CD4-positive, alpha-beta memory T cell (primary cell): ENCODE measurements at regions not wholly inside any gene's neighbourhood (a gene's known extent, or its start where the extent isn't known, plus 50 kb on each side); places are given as distances from the start of the nearest gene placed in this dataset.

Source experiments
- CTCF ChIA-PET: fragments of 350-600 bp; sonication (Branson Sonifier 250); formaldehyde crosslinking; loops from one replicate; lab custom pipeline; 2021; ENCODE audit warnings: inconsistent platforms; ENCODE audit not compliant: partially characterized antibody; lab: Charles Lee
- POLR2A ChIA-PET: fragments of 350-600 bp; sonication (Branson Sonifier 250); formaldehyde crosslinking; loops from one replicate; lab custom pipeline; 2021; ENCODE audit not compliant: partially characterized antibody; lab: Charles Lee
- DNase-seq, 5 donors: peaks; one replicate each; pipeline versions ENCODE4 v3.0.0 to v3.0.0-alpha.2; 2020 to 2022; ENCODE audit warnings: mixed read lengths in 1 of 5
- H3K27ac ChIP-seq: one replicate; pipeline ENCODE4 v1.7.0; 2013; ENCODE audit warnings: low read depth, low read length
- H3K27me3 ChIP-seq: 2 replicates; pipeline ENCODE4 v1.7.0; 2013; ENCODE audit warnings: mild to moderate bottlenecking, low read length, moderate library complexity; ENCODE audit not compliant: insufficient read depth
- H3K36me3 ChIP-seq: 2 replicates; pipeline ENCODE4 v1.7.0; 2013; ENCODE audit warnings: mild to moderate bottlenecking, low read length, moderate library complexity; ENCODE audit not compliant: insufficient read depth
- H3K4me1 ChIP-seq: 2 replicates; pipeline ENCODE4 v1.7.0; 2013; ENCODE audit warnings: mild to moderate bottlenecking, low read length, moderate library complexity; ENCODE audit not compliant: insufficient read depth
- H3K4me3 ChIP-seq, 2 donors: one replicate each; pipeline ENCODE4 v1.7.0; 2013; ENCODE audit warnings: low read length in 2 of 2, mild to moderate bottlenecking in 1 of 2
- H3K9me3 ChIP-seq, 2 donors: one replicate each; pipeline ENCODE4 v1.7.0; 2013; ENCODE audit warnings: low read length in 2 of 2, control low read depth in 1 of 2; ENCODE audit not compliant: control insufficient read depth in 1 of 2
- H3K27ac Mint-ChIP-seq, 7 donors: one replicate each; pipeline ENCODE4 v1.8.0; 2020 to 2021; ENCODE audit warnings: mixed read lengths in 7 of 7, mild to moderate bottlenecking in 6 of 7, inconsistent platforms in 3 of 7, moderate library complexity in 3 of 7
- H3K27me3 Mint-ChIP-seq, 2 donors: one replicate each; pipeline ENCODE4 v1.8.0; 2020 to 2021; ENCODE audit warnings: mixed read lengths in 2 of 2
- H3K36me3 Mint-ChIP-seq, 2 donors: one replicate each; pipeline ENCODE4 v1.8.0; 2020 to 2021; ENCODE audit warnings: mixed read lengths in 2 of 2, inconsistent platforms in 1 of 2, mild to moderate bottlenecking in 1 of 2
- H3K4me1 Mint-ChIP-seq, 4 donors: one replicate each; pipeline ENCODE4 v1.8.0; 2020 to 2021; ENCODE audit warnings: mixed read lengths in 4 of 4, mild to moderate bottlenecking in 1 of 4
- H3K4me3 Mint-ChIP-seq, 8 donors: one replicate each; pipeline ENCODE4 v1.8.0; 2020 to 2021; ENCODE audit warnings: mixed read lengths in 8 of 8, mild to moderate bottlenecking in 7 of 8, moderate library complexity in 6 of 8, inconsistent platforms in 3 of 8
- H3K9me3 Mint-ChIP-seq, 8 donors: one replicate each; pipeline ENCODE4 v1.8.0; 2020 to 2021; ENCODE audit warnings: mixed read lengths in 8 of 8, mild to moderate bottlenecking in 5 of 8, inconsistent platforms in 3 of 8, moderate library complexity in 1 of 8
- intact Hi-C: fragments of 100-400 bp; cut with micrococcal nuclease; formaldehyde crosslinking; loops from one replicate; pipeline ENCODE4 v1.15.1; 2023

- no peak overlapping the region for H3K27ac ChIP-seq
- no peak for DNase-seq
- Mint-ChIP-seq H3K4me1 (no peaks in the 10 kb centered on the region), H3K9me3 (peaks cover 5 to 26% (median 14%) of the 10 kb centered on the region in 8 donors), H3K27ac (no peak overlapping the region), H3K36me3 (no peaks in the 10 kb centered on the region), H3K4me3 (no peak overlapping the region), H3K27me3 (no peaks in the 10 kb centered on the region)
- peaks cover 0 to 3% of the 10 kb centered on the region in 2 donors for H3K9me3 ChIP-seq
- intact Hi-C loops, result no loop called here
- H3K36me3 ChIP-seq, result no peaks in the 10 kb centered on the region
- POLR2A ChIA-PET, result no interaction called here
- H3K4me1 ChIP-seq, result no peaks in the 10 kb centered on the region
- H3K27me3 ChIP-seq, result no peaks in the 10 kb centered on the region
- no peak overlapping the region for H3K4me3 ChIP-seq
- CTCF ChIA-PET, result no interaction called here
These were observed 1012.1 kb downstream of the TMEM182 start for GRCh38 chr2:103773884-103774283.

- no peak overlapping the region for H3K4me3 Mint-ChIP-seq
- no peaks in the 10 kb centered on the region for H3K4me1 Mint-ChIP-seq
- Histone ChIP-seq H3K36me3 (no peaks in the 10 kb centered on the region), H3K4me1 (no peaks in the 10 kb centered on the region), H3K27ac (no peak overlapping the region), H3K9me3 (no peaks in the 10 kb centered on the region), H3K27me3 (no peaks in the 10 kb centered on the region), H3K4me3 (no peak overlapping the region)
- H3K27me3 Mint-ChIP-seq, result no peaks in the 10 kb centered on the region
- H3K36me3 Mint-ChIP-seq, result no peaks in the 10 kb centered on the region
- intact Hi-C loops, result no loop called here
- DNase-seq, result no peak
- H3K27ac Mint-ChIP-seq, result no peak overlapping the region
- ChIA-PET CTCF (no interaction called here), POLR2A (no interaction called here)
- H3K9me3 Mint-ChIP-seq, result peaks cover 3 to 23% (median 10%) of the 10 kb centered on the region in 8 donors
These were observed 1018.4 kb downstream of the TMEM182 start for GRCh38 chr2:103780088-103780702.

GRCh38 chr2:103781313-103781712 is 1019.5 kb downstream of the TMEM182 start:
- ChIA-PET POLR2A (no interaction called here), CTCF (no interaction called here)
- no peak overlapping the region for H3K27ac ChIP-seq
- no peak overlapping the region for H3K4me3 Mint-ChIP-seq
- no peak overlapping the region for H3K4me3 ChIP-seq
- H3K36me3 ChIP-seq, result no peaks in the 10 kb centered on the region
- peaks cover 3 to 17% (median 7%) of the 10 kb centered on the region in 8 donors for H3K9me3 Mint-ChIP-seq
- H3K27ac Mint-ChIP-seq, result no peak overlapping the region
- no peaks in the 10 kb centered on the region for H3K4me1 Mint-ChIP-seq
- no peaks in the 10 kb centered on the region for H3K27me3 Mint-ChIP-seq
- H3K36me3 Mint-ChIP-seq, result no peaks in the 10 kb centered on the region
- no peaks in the 10 kb centered on the region for H3K4me1 ChIP-seq
- no peaks in the 10 kb centered on the region for H3K27me3 ChIP-seq
- intact Hi-C loops, result no loop called here
- DNase-seq, result no peak
- no peaks in the 10 kb centered on the region for H3K9me3 ChIP-seq

- Histone ChIP-seq H3K4me1 (no peaks in the 10 kb centered on the region), H3K27ac (no peak overlapping the region), H3K9me3 (no peaks in the 10 kb centered on the region), H3K36me3 (no peaks in the 10 kb centered on the region), H3K27me3 (no peaks in the 10 kb centered on the region), H3K4me3 (no peak overlapping the region)
- Mint-ChIP-seq H3K27ac (no peak overlapping the region), H3K9me3 (peaks cover 0 to 15% (median 4%) of the 10 kb centered on the region in 8 donors), H3K4me1 (no peaks in the 10 kb centered on the region), H3K27me3 (no peaks in the 10 kb centered on the region), H3K4me3 (no peak overlapping the region), H3K36me3 (no peaks in the 10 kb centered on the region)
- ChIA-PET POLR2A (no interaction called here), CTCF (no interaction called here)
- intact Hi-C loops, result no loop called here
- DNase-seq, result no peak
These were observed 1022.4 kb downstream of the TMEM182 start for GRCh38 chr2:103784261-103784660.

GRCh38 chr2:103785432-103785831 is 1023.6 kb downstream of the TMEM182 start:
- ChIA-PET POLR2A (no interaction called here), CTCF (no interaction called here)
- Mint-ChIP-seq H3K4me1 (no peaks in the 10 kb centered on the region), H3K27me3 (no peaks in the 10 kb centered on the region), H3K27ac (no peak overlapping the region), H3K4me3 (no peak overlapping the region), H3K9me3 (peaks cover 0 to 14% (median 3%) of the 10 kb centered on the region in 8 donors), H3K36me3 (no peaks in the 10 kb centered on the region)
- no peaks in the 10 kb centered on the region for H3K36me3 ChIP-seq
- H3K27ac ChIP-seq, result no peak overlapping the region
- H3K4me3 ChIP-seq, result no peak overlapping the region
- intact Hi-C loops, result no loop called here
- H3K27me3 ChIP-seq, result no peaks in the 10 kb centered on the region
- no peaks in the 10 kb centered on the region for H3K4me1 ChIP-seq
- no peaks in the 10 kb centered on the region for H3K9me3 ChIP-seq
- DNase-seq, result no peak

- no peaks in the 10 kb centered on the region for H3K4me1 ChIP-seq
- no peak overlapping the region for H3K27ac Mint-ChIP-seq
- no peak overlapping the region for H3K27ac ChIP-seq
- no peaks in the 10 kb centered on the region for H3K9me3 ChIP-seq
- POLR2A ChIA-PET, result no interaction called here
- no peak overlapping the region for H3K4me3 Mint-ChIP-seq
- peaks cover 0 to 14% (median 3%) of the 10 kb centered on the region in 8 donors for H3K9me3 Mint-ChIP-seq
- no peaks in the 10 kb centered on the region for H3K4me1 Mint-ChIP-seq
- no peaks in the 10 kb centered on the region for H3K36me3 ChIP-seq
- CTCF ChIA-PET, result no interaction called here
- H3K36me3 Mint-ChIP-seq, result no peaks in the 10 kb centered on the region
- no peaks in the 10 kb centered on the region for H3K27me3 Mint-ChIP-seq
- intact Hi-C loops, result no loop called here
- no peak overlapping the region for H3K4me3 ChIP-seq
- DNase-seq, result no peak
- no peaks in the 10 kb centered on the region for H3K27me3 ChIP-seq
These were observed 1024.1 kb downstream of the TMEM182 start for GRCh38 chr2:103785956-103786355.

- H3K4me1 ChIP-seq, result no peaks in the 10 kb centered on the region
- H3K4me1 Mint-ChIP-seq, result no peaks in the 10 kb centered on the region
- no peaks in the 10 kb centered on the region for H3K27me3 ChIP-seq
- no peaks in the 10 kb centered on the region for H3K27me3 Mint-ChIP-seq
- no peak for DNase-seq
- no peak overlapping the region for H3K27ac Mint-ChIP-seq
- CTCF ChIA-PET, result no interaction called here
- peaks cover 1 to 15% (median 4%) of the 10 kb centered on the region in 8 donors for H3K9me3 Mint-ChIP-seq
- intact Hi-C loops, result no loop called here
- H3K4me3 Mint-ChIP-seq, result no peak overlapping the region
- H3K36me3 Mint-ChIP-seq, result no peaks in the 10 kb centered on the region
- H3K27ac ChIP-seq, result no peak overlapping the region
- no peaks in the 10 kb centered on the region for H3K36me3 ChIP-seq
- H3K9me3 ChIP-seq, result no peaks in the 10 kb centered on the region
- POLR2A ChIA-PET, result no interaction called here
- H3K4me3 ChIP-seq, result no peak overlapping the region
These were observed 1026.6 kb downstream of the TMEM182 start for GRCh38 chr2:103788389-103788788.

- H3K9me3 Mint-ChIP-seq, result peaks cover 1 to 17% (median 6%) of the 10 kb centered on the region in 8 donors
- H3K27ac Mint-ChIP-seq, result no peak overlapping the region
- H3K4me3 Mint-ChIP-seq, result no peak overlapping the region
- H3K4me1 Mint-ChIP-seq, result no peaks in the 10 kb centered on the region
- Histone ChIP-seq H3K4me3 (no peak overlapping the region), H3K27ac (no peak overlapping the region), H3K27me3 (no peaks in the 10 kb centered on the region), H3K9me3 (no peaks in the 10 kb centered on the region), H3K36me3 (no peaks in the 10 kb centered on the region), H3K4me1 (no peaks in the 10 kb centered on the region)
- intact Hi-C loops, result no loop called here
- H3K36me3 Mint-ChIP-seq, result no peaks in the 10 kb centered on the region
- H3K27me3 Mint-ChIP-seq, result no peaks in the 10 kb centered on the region
- DNase-seq, result no peak
- POLR2A ChIA-PET, result no interaction called here
- CTCF ChIA-PET, result no interaction called here
These were observed 1027.1 kb downstream of the TMEM182 start for GRCh38 chr2:103788951-103789350.
